ENCODE measurements at regions not wholly inside any gene's neighbourhood (a gene's known extent, or its start where the extent isn't known, plus 50 kb on each side); places are given as distances from the start of the nearest gene placed in this dataset.

- H3K4me3 ChIP-seq, result no peak overlapping the region
- H4K20me1 ChIP-seq (replicated peaks; ENCODE audit: control insufficient read depth, insufficient read depth, low read length), result no peaks in the 10 kb centered on the region
- intact Hi-C loops (cut with micrococcal nuclease) (no loop called here), in situ Hi-C loops (cut with MboI) (no loop called here)
- no peaks in the 10 kb centered on the region for H3K9me3 ChIP-seq (replicated peaks; ENCODE audit: control insufficient read depth, insufficient read depth, low read depth, low read length)
- no peaks in the 10 kb centered on the region for H3K27me3 ChIP-seq (ENCODE audit: control insufficient read depth in 2 of 2, insufficient read depth in 2 of 2, low read length in 2 of 2)
- no peak overlapping the region for H3K4me2 ChIP-seq (ENCODE audit: insufficient read depth, low read length)
- ATAC-seq (no peak), FAIRE-seq (no peak), DNase-seq (ENCODE audit: extremely low read depth in 1 of 4, low spot score in 3 of 4) (no peak)
- H3K4me1 ChIP-seq (replicated peaks in 1 of 2; ENCODE audit: control insufficient read depth in 2 of 2, insufficient read depth in 2 of 2, low read length in 2 of 2), result no peaks in the 10 kb centered on the region
- 0% methylated on average over 2 of the region's 2 CpGs for WGBS (ENCODE audit: insufficient coverage, low coverage, missing lambda C conversion rate)
- ChIA-PET CTCF (ENCODE audit: low intra/inter-chr PET ratio) (no interaction called here), POLR2A (no interaction called here)
- TF ChIP-seq CEBPZ (IDR thresholded peaks at IDR 0.05; ENCODE audit: borderline replicate concordance, low read depth, low read length) (no peak), HINFP (tag; conservative IDR thresholded peaks at IDR 0.05; ENCODE audit: low read depth) (no peak), ZNF140 (CRISPR knock-in tag; IDR thresholded peaks at IDR 0.05) (no peak), SMAD3 (CRISPR knock-in tag; conservative IDR thresholded peaks at IDR 0.05) (no peak), RBM17 (IDR thresholded peaks at IDR 0.05; ENCODE audit: borderline replicate concordance, low read depth, low read length) (no peak), ZC3H4 (CRISPR knock-in tag; IDR thresholded peaks at IDR 0.05; ENCODE audit: borderline replicate concordance) (no peak), ZBTB2 (IDR thresholded peaks at IDR 0.05) (no peak), FOXP4 (CRISPR knock-in tag; IDR thresholded peaks at IDR 0.05; ENCODE audit: borderline replicate concordance) (no peak), POLR2A (conservative IDR thresholded peaks at IDR 0.05) (no peak), ZZZ3 (IDR thresholded peaks at IDR 0.05) (no peak)
- no peaks in the 10 kb centered on the region for H3K79me2 ChIP-seq (ENCODE audit: control insufficient read depth, insufficient read depth, low read length)
- no TSS peak for BruUV-seq (replicated peaks)
- H3K9me1 ChIP-seq (ENCODE audit: control insufficient read depth, insufficient read depth, low read length), result no peaks in the 10 kb centered on the region
- H3K36me3 ChIP-seq (ENCODE audit: control insufficient read depth, insufficient read depth, low read length), result no peaks in the 10 kb centered on the region
- no peak overlapping the region for H3K9ac ChIP-seq (ENCODE audit: insufficient read depth in 1 of 2, low read depth in 2 of 2, low read length in 2 of 2)
- no peak overlapping the region for H3K27ac ChIP-seq (ENCODE audit: extremely low read depth, low read depth, low read length)
- H2AFZ ChIP-seq (ENCODE audit: low read depth, low read length), result no peak overlapping the region
These were observed 60.0 kb upstream of the NUDT10 start for GRCh38 chrX:51272638-51273037.
